ENCODE measurements at regions not wholly inside any gene's neighbourhood (a gene's known extent, or its start where the extent isn't known, plus 50 kb on each side); places are given as distances from the start of the nearest gene placed in this dataset.

DNA sequence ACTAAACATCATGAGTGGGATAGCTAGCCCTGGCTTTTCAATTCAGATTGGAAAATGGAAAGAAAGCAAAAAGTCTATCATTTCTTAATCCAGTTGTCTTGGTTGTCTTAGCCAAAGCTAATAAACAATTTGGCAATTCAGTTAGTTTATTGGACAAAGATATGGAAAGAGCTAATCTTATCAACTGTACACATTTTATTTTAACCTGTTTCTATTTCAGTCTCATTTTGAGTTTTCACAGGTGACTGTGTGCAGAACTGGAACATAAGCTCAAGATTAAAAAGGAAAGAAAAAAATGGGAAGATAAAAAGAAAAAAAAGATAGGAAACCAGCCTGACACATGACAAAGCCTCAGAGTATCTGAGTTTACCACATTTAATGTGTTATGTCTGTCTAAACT lies 642.6 kb downstream of the SQOR start:
- H3K4me3 ChIP-seq (ENCODE audit: low read depth, low read length), result no peak overlapping the region
- DNase-seq (ENCODE audit: low read depth), result no peak
- TF ChIP-seq, protein P1, sequence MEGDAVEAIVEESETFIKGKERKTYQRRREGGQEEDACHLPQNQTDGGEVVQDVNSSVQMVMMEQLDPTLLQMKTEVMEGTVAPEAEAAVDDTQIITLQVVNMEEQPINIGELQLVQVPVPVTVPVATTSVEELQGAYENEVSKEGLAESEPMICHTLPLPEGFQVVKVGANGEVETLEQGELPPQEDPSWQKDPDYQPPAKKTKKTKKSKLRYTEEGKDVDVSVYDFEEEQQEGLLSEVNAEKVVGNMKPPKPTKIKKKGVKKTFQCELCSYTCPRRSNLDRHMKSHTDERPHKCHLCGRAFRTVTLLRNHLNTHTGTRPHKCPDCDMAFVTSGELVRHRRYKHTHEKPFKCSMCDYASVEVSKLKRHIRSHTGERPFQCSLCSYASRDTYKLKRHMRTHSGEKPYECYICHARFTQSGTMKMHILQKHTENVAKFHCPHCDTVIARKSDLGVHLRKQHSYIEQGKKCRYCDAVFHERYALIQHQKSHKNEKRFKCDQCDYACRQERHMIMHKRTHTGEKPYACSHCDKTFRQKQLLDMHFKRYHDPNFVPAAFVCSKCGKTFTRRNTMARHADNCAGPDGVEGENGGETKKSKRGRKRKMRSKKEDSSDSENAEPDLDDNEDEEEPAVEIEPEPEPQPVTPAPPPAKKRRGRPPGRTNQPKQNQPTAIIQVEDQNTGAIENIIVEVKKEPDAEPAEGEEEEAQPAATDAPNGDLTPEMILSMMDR (conservative IDR thresholded peaks at IDR 0.05; ENCODE audit: low read depth, low read length), result no peak

DNA sequence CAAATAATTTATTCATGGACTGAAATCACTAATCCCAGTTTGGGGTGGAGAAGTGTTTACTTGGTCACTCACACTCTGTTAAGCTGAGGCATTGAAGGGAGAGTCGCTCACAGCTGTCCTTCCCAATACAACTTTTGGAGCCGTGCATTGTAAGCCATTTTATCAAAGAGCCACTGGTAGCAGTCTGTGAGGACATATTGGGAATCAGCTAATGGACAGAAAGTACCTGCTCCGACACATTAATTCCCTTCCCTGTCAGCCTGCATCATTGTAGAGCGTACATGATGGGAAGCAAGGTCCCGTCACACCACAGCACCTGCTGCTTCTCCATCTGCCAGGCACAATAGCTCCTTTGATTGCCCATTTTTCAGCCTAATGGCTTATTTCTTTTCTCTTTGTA lies 643.2 kb downstream of the SQOR start:
- TF ChIP-seq, protein P1 (conservative IDR thresholded peaks at IDR 0.05; ENCODE audit: low read depth, low read length), result no peak
- no peak overlapping the region for H3K4me3 ChIP-seq (ENCODE audit: low read depth, low read length)
- DNase-seq (ENCODE audit: low read depth), result no peak

DNA sequence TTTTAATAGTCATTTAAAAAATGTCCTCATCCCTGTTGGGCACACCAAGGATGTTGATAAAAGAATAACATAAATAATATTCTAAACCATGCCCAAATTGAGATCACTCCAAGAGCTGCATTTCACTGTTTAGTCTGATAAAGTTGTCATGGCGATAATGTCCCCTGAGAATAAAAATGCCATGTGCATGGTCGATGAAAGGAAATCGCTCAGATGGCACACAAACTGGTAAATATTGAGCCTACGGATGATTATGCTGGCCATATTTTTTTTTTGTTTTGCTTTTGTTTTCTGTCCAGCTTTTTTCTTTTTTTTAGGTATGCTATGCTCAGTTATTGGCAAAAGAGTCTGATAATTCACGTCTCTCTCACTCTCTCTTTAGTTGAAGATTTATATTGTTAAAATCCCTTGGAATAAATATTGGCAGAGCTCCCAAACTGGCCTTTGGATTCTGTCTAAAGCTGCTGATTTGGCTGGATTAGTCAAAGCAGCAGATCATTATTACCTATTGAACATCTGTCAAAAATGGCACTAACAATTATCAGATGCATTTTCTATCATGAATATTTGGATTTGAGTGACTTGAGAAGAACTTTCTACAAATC lies 643.8 kb downstream of the SQOR start:
- H3K4me3 ChIP-seq (ENCODE audit: low read depth, low read length), result no peak overlapping the region

DNA sequence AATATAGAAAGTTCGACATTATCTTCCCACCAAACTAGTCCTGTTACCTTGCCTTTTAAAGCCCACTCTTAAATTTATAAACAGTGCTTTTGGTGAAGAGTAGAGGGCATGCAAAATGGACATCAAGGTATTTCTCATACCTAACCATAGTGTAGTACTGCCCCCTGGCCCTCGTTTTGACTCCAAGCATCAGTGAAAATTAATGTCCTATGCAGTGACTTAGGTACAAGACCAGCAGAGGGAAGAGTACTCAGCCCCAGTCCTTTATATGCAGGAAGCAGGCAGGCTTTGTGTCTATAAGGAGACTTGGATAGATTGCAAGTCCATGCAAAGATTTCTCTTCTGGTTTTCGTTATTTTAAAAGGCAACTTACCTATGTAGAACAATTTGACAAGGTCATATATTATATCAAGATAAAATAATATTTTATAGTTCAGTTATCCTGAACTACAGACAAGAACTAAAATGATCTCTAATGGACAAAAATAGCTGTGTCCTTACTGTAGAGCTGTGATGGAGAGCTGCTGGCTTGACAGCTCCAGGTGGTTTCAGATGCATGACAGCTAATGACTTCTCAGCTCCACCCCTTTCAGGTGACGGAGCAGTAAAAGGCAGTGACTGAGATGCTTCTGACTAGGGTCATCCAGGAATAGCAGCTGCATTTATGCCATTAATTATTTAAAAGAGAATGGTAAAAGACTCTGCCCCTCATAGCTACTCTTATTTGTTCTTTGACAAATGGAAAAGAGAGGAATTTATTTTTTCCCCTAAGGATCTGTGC lies 646.1 kb downstream of the SQOR start:
- DNase-seq (ENCODE audit: low read depth), result no peak
- TF ChIP-seq, protein P1 (conservative IDR thresholded peaks at IDR 0.05; ENCODE audit: low read depth, low read length), result no peak
- H3K4me3 ChIP-seq (ENCODE audit: low read depth, low read length), result no peak overlapping the region

More for the DNA sequence above, 643.8 kb downstream of the SQOR start:
- TF ChIP-seq, protein P1 (conservative IDR thresholded peaks at IDR 0.05; ENCODE audit: low read depth, low read length), result no peak
- no peak for DNase-seq (ENCODE audit: low read depth)

DNA sequence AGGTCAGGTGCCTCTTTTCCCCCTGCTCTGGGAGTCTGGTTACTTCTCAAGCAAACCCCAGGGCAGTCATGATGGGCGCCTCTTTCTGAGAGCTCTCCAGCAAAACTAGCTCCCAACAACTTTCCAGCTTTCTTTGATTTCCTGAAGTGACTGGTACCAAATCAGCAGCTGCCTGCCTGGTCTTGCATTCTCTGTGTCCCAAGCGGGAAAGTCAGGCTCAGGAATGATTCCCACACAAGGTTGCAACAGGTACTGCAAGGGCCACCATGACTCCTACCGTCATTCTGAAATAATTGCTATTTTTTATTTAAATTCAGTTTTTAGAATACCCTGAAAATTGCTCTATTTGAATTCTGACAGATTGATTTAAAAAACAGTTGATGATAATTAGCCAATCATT lies 658.7 kb downstream of the SQOR start:
- no peak for DNase-seq (ENCODE audit: low read depth)
- no peak overlapping the region for H3K4me3 ChIP-seq (ENCODE audit: low read depth, low read length)
- TF ChIP-seq, protein P1 (conservative IDR thresholded peaks at IDR 0.05; ENCODE audit: low read depth, low read length), result no peak

GRCh38 chr15:46296002-46296401 lies 661.2 kb downstream of the SQOR start:
- no peak overlapping the region for H3K4me3 ChIP-seq (ENCODE audit: low read depth, low read length)
- DNase-seq (ENCODE audit: low read depth), result no peak
- TF ChIP-seq, protein P1 (conservative IDR thresholded peaks at IDR 0.05; ENCODE audit: low read depth, low read length), result no peak

GRCh38 chr15:46296797-46297196 lies 662.0 kb downstream of the SQOR start:
- no peak for DNase-seq (ENCODE audit: low read depth)
- H3K4me3 ChIP-seq (ENCODE audit: low read depth, low read length), result no peak overlapping the region
- TF ChIP-seq, protein P1 (conservative IDR thresholded peaks at IDR 0.05; ENCODE audit: low read depth, low read length), result no peak

All from choroid plexus epithelial cell (primary cell).